ENCODE measurements at regions not wholly inside any gene's neighbourhood (a gene's known extent, or its start where the extent isn't known, plus 50 kb on each side); places are given as distances from the start of the nearest gene placed in this dataset.

DNA sequence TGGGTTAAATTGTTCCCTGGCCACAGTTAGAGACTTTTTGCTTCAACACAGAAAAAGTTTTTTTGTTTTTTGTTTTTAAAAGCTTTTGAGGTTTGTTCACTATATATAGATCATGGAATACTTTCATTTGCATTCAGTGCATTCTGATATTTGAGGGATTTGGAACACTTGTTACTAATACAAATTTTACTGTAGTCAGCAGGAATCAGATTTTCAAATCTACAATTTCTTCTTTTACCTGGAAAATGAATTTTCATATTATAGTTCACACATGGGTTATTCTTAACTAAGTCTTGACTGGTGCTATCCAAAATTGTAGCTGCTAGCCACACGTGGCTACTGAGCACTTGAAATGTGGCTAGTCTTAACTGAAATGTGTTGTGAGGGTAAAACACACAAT, 142.0 kb downstream of the RMI1 start:
- Histone ChIP-seq H2BK5ac (ENCODE audit: low read depth, low read length, poor library complexity, severe bottlenecking) (no peak overlapping the region), H3K14ac (replicated peaks; ENCODE audit: low read depth, low read length) (no peak overlapping the region), H2AK9ac (replicated peaks; ENCODE audit: low read depth, low read length, poor library complexity) (no peak overlapping the region), H3K56ac (ENCODE audit: extremely low read depth, insufficient read depth, low read length) (no peak overlapping the region), H3K4ac (ENCODE audit: low read depth, low read length) (no peak overlapping the region), H3K36me3 (ENCODE audit: control insufficient read depth, insufficient read depth, low read length) (no peaks in the 10 kb centered on the region), H3K4me1 (ENCODE audit: control insufficient read depth, insufficient read depth, low read length) (no peaks in the 10 kb centered on the region; the same call in 1 of the 2 replicates), H2BK20ac (ENCODE audit: low read depth, low read length) (no peak overlapping the region), H4K91ac (ENCODE audit: insufficient read depth, low read depth, low read length) (no peak overlapping the region), H3K9ac (ENCODE audit: low read depth, low read length) (no peak overlapping the region), H2BK15ac (ENCODE audit: low read depth, low read length) (no peak overlapping the region), H3K27ac (ENCODE audit: insufficient read depth, low read length) (no peak overlapping the region), H2AK5ac (ENCODE audit: low read depth, low read length) (no peak overlapping the region), H3K18ac (ENCODE audit: low read depth, low read length) (no peak overlapping the region), H4K20me1 (ENCODE audit: insufficient read depth, low read length) (no peaks in the 10 kb centered on the region), H3K4me2 (ENCODE audit: low read depth, low read length) (no peak overlapping the region), H4K5ac (ENCODE audit: low read depth, low read length) (no peak overlapping the region), H2BK120ac (ENCODE audit: low read depth, low read length) (no peak overlapping the region), H3K9me1 (ENCODE audit: insufficient read depth, low read length) (no peaks in the 10 kb centered on the region), H3K23ac (ENCODE audit: low read depth, low read length) (no peak overlapping the region), H3K9me3 (ENCODE audit: control insufficient read depth, insufficient read depth, low read length) (no peaks in the 10 kb centered on the region), H3K79me1 (ENCODE audit: low read depth in 1 of 2, low read length in 2 of 2) (no peaks in the 10 kb centered on the region), H2AFZ (replicated peaks; ENCODE audit: low read length, poor library complexity) (no peak overlapping the region), H3K27me3 (ENCODE audit: control insufficient read depth, insufficient read depth, low read length) (peaks cover 3% of the 10 kb centered on the region; the same call in 1 of the 2 replicates), H4K8ac (ENCODE audit: low read depth in 2 of 2, low read length in 2 of 2) (no peak overlapping the region), H3K4me3 (ENCODE audit: insufficient read depth, low read depth, low read length) (no peak overlapping the region)
- CTCF ChIA-PET, result no interaction called here
- DNase-seq (no peak), ATAC-seq (ENCODE audit: low read depth) (no peak)
- dilution Hi-C loops (cut with HindIII; ENCODE audit: low sequenced_read_pairs, unreplicated experiment), result no loop called here
- WGBS, 2 experiments (ENCODE audit: extremely low coverage in 2 of 2, insufficient read length in 1 of 2), result no CpG with 5 or more reads among the region's 1 CpG
- peak; percentile 61 for TF ChIP-seq MAFK (IDR thresholded peaks at IDR 0.05; ENCODE audit: low read depth, low read length)
- TF ChIP-seq, protein P1, sequence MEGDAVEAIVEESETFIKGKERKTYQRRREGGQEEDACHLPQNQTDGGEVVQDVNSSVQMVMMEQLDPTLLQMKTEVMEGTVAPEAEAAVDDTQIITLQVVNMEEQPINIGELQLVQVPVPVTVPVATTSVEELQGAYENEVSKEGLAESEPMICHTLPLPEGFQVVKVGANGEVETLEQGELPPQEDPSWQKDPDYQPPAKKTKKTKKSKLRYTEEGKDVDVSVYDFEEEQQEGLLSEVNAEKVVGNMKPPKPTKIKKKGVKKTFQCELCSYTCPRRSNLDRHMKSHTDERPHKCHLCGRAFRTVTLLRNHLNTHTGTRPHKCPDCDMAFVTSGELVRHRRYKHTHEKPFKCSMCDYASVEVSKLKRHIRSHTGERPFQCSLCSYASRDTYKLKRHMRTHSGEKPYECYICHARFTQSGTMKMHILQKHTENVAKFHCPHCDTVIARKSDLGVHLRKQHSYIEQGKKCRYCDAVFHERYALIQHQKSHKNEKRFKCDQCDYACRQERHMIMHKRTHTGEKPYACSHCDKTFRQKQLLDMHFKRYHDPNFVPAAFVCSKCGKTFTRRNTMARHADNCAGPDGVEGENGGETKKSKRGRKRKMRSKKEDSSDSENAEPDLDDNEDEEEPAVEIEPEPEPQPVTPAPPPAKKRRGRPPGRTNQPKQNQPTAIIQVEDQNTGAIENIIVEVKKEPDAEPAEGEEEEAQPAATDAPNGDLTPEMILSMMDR (conservative IDR thresholded peaks at IDR 0.05; ENCODE audit: low read depth, low read length), result no peak
- in situ Hi-C loops (cut with MboI; ENCODE audit: low sequenced_read_pairs), result no loop called here
- intact Hi-C loops (cut with micrococcal nuclease), result loop anchor here (5.0 kb wide), 1 partner anchor 50 kb away; no protein-coding TSS in a partner anchor
- POLR2A ChIA-PET (ENCODE audit: unreplicated experiment), result no interaction called here
- no TSS peak for BruUV-seq (replicated peaks)
